Activated B cell treated with CpG ODN at 0.5 μM for 24 hours (primary cell): ENCODE measurements at regions not wholly inside any gene's neighbourhood (a gene's known extent, or its start where the extent isn't known, plus 50 kb on each side); places are given as distances from the start of the nearest gene placed in this dataset.

ENCODE experiments used
- ATAC-seq: fragments of 200-7000 bp; cut with Tn5 transposase; one replicate; pipeline ENCODE4 v1.10.0; 2021; ENCODE audit warnings: low read depth, mild to moderate bottlenecking, moderate library complexity
- CTCF ChIA-PET: fragments of 350-600 bp; sonication (Branson Sonifier 250); formaldehyde crosslinking; loops from one replicate; lab custom pipeline; 2021; ENCODE audit warnings: antibody characterized with exemption; lab: Charles Lee
- POLR2A ChIA-PET: fragments of 350-600 bp; sonication (Branson Sonifier 250); formaldehyde crosslinking; loops from one replicate; lab custom pipeline; 2021; ENCODE audit warnings: antibody characterized with exemption; lab: Charles Lee
- DNase-seq: peaks from one replicate; pipeline ENCODE4 v3.0.0; 2022
- H3K27ac Mint-ChIP-seq: one replicate; pipeline ENCODE4 v1.8.0; 2020; ENCODE audit warnings: mixed read lengths
- H3K27me3 Mint-ChIP-seq: one replicate; pipeline ENCODE4 v1.8.0; 2021; ENCODE audit warnings: mixed read lengths
- H3K36me3 Mint-ChIP-seq: one replicate; pipeline ENCODE4 v1.8.0; 2021; ENCODE audit warnings: low read depth, mixed read lengths
- H3K4me1 Mint-ChIP-seq: one replicate; pipeline ENCODE4 v1.8.0; 2021; ENCODE audit warnings: mixed read lengths
- H3K4me3 Mint-ChIP-seq: one replicate; pipeline ENCODE4 v1.8.0; 2020; ENCODE audit warnings: mild to moderate bottlenecking, mixed read lengths
- H3K9me3 Mint-ChIP-seq: one replicate; pipeline ENCODE4 v1.8.0; 2020; ENCODE audit warnings: mixed read lengths
- intact Hi-C: fragments of 100-400 bp; cut with micrococcal nuclease; formaldehyde crosslinking; loops from one replicate; pipeline ENCODE4 v1.15.1; 2024
- TF ChIP-seq, protein P1 (sequence below): fragments of 200-600 bp; IDR thresholded peaks from one replicate; pipeline ENCODE4 v1.8.0; 2022; ENCODE audit warnings: antibody characterized with exemption, mild to moderate bottlenecking

DNA sequence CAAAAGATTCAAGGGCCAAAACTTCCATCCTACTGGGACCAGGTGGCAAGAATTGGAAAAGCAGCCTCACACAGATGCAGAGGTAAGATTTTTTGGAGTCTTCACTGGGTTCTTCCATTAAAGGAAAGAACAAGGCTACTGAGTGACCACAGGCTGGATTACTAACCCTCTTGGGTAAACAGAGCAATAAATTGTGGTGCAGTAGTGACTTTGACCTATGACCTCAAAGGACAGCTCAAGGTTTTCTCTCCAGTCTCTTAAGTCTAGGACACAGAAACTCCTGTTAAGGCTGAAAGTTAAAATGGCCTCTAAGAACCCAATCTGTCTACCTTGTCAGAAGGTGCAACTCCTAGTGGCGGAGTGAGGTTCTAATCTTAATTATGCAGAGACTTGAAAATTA, 464.9 kb downstream of the SMARCA1 start:
- H3K9me3 Mint-ChIP-seq, result no peaks in the 10 kb centered on the region
- ChIA-PET POLR2A (no interaction called here), CTCF (no interaction called here)
- no peak for DNase-seq
- H3K4me3 Mint-ChIP-seq, result no peak overlapping the region
- no peaks in the 10 kb centered on the region for H3K27me3 Mint-ChIP-seq
- intact Hi-C loops, result no loop called here
- ATAC-seq, result no peak
- no peaks in the 10 kb centered on the region for H3K4me1 Mint-ChIP-seq
- H3K27ac Mint-ChIP-seq, result no peak overlapping the region
- TF ChIP-seq, protein P1, sequence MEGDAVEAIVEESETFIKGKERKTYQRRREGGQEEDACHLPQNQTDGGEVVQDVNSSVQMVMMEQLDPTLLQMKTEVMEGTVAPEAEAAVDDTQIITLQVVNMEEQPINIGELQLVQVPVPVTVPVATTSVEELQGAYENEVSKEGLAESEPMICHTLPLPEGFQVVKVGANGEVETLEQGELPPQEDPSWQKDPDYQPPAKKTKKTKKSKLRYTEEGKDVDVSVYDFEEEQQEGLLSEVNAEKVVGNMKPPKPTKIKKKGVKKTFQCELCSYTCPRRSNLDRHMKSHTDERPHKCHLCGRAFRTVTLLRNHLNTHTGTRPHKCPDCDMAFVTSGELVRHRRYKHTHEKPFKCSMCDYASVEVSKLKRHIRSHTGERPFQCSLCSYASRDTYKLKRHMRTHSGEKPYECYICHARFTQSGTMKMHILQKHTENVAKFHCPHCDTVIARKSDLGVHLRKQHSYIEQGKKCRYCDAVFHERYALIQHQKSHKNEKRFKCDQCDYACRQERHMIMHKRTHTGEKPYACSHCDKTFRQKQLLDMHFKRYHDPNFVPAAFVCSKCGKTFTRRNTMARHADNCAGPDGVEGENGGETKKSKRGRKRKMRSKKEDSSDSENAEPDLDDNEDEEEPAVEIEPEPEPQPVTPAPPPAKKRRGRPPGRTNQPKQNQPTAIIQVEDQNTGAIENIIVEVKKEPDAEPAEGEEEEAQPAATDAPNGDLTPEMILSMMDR, result no peak
- no peaks in the 10 kb centered on the region for H3K36me3 Mint-ChIP-seq

DNA sequence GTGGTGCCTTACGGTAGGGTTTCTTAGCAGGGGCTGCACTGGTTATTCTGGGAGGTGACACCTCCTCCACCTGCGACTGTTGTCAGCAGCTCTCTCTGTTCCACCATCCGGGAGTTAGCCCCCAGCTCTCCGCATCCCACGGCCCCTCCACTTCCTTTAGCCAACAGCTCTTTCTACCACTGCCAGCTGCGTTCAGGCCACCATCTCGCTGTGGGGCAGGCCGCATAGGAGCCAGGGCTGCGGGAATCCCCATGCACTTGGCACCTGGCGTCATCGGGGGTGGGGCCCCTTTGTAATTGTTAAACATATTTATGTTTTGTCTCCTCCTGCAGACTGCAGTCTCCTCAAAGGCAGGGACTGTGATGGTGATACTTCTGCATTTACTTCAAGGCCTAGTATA, 480.2 kb downstream of the SMARCA1 start:
- no peak for DNase-seq
- Mint-ChIP-seq H3K9me3 (no peaks in the 10 kb centered on the region), H3K4me1 (no peaks in the 10 kb centered on the region), H3K4me3 (no peak overlapping the region), H3K36me3 (no peaks in the 10 kb centered on the region), H3K27ac (no peak overlapping the region), H3K27me3 (no peaks in the 10 kb centered on the region)
- TF ChIP-seq, protein P1, result no peak
- POLR2A ChIA-PET, result no interaction called here
- intact Hi-C loops, result no loop called here
- CTCF ChIA-PET, result no interaction called here
- ATAC-seq, result no peak

DNA sequence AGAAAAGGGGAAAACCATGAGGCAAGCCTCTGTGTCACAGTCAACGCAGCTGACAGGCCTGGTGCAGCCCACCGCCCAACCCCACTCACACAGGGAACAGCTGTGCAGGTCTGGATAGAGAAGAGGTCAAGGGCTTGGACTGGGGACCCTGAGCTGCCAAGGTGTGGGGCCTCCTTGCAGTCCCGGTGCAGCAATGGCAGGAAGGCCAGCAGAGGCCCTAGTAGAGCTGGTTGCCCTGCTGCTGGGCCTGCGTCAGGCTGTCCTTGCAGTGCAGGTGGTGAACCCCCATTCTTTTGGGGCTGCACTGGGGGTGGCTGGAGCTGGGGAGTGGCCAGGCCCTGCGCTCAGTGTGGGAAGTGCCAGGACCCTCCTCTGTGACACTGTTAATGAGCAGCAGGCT, 482.0 kb downstream of the SMARCA1 start:
- H3K4me3 Mint-ChIP-seq, result no peak overlapping the region
- ChIA-PET CTCF (no interaction called here), POLR2A (no interaction called here)
- no peaks in the 10 kb centered on the region for H3K9me3 Mint-ChIP-seq
- no peaks in the 10 kb centered on the region for H3K4me1 Mint-ChIP-seq
- no peak for DNase-seq
- ATAC-seq, result no peak
- no peaks in the 10 kb centered on the region for H3K36me3 Mint-ChIP-seq
- H3K27me3 Mint-ChIP-seq, result no peaks in the 10 kb centered on the region
- H3K27ac Mint-ChIP-seq, result no peak overlapping the region
- intact Hi-C loops, result no loop called here
- TF ChIP-seq, protein P1, result no peak

DNA sequence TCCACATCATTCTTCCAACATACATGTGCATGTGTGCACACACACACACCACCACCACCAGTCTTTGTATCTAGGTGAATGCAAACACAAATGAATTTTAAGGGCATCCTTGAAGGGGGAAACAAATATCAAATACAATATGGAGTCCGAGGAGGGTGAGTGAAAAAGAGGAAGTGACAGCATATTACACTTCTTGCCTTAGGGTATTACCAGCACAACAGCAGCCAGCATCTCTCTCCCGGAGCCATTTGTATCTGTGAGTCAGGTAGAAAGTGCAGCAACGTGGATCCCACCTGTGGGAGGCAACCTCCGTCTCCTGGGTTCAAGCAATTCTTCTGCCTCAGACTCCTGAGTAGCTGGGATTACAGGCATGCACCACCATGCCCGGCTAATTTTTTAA, 483.2 kb downstream of the SMARCA1 start:
- no peak for ATAC-seq
- TF ChIP-seq, protein P1, result no peak
- H3K4me3 Mint-ChIP-seq, result no peak overlapping the region
- no peaks in the 10 kb centered on the region for H3K36me3 Mint-ChIP-seq
- no peaks in the 10 kb centered on the region for H3K27me3 Mint-ChIP-seq
- no peak for DNase-seq
- ChIA-PET POLR2A (no interaction called here), CTCF (no interaction called here)
- no peaks in the 10 kb centered on the region for H3K9me3 Mint-ChIP-seq
- no peaks in the 10 kb centered on the region for H3K4me1 Mint-ChIP-seq
- intact Hi-C loops, result no loop called here
- H3K27ac Mint-ChIP-seq, result no peak overlapping the region

DNA sequence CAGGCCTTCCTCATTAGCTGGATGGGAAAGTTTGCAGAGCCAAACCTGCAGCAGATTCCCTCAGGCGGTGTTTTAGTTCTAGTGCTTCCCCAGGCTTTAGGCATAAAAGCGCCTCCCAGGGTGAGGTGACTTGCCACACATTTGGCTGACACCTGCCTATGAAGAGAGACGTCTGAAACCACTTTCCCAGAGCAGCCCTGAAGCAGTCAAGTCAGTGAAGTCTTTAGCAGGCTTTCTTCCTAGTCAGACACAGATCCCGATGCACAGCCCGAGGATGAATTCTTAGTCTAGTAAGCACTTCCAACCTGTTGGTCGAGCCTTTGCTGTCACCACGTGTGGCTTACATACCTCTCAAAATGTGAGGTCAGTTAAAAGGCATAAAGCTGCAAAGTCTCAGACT, 484.1 kb downstream of the SMARCA1 start:
- CTCF ChIA-PET, result no interaction called here
- Mint-ChIP-seq H3K9me3 (no peaks in the 10 kb centered on the region), H3K4me1 (no peaks in the 10 kb centered on the region), H3K36me3 (no peaks in the 10 kb centered on the region), H3K27me3 (no peaks in the 10 kb centered on the region), H3K27ac (no peak overlapping the region), H3K4me3 (no peak overlapping the region)
- DNase-seq (no peak), ATAC-seq (no peak)
- POLR2A ChIA-PET, result no interaction called here
- intact Hi-C loops, result no loop called here
- TF ChIP-seq, protein P1, result no peak
